ENCODE measurements at regions not wholly inside any gene's neighbourhood (a gene's known extent, or its start where the extent isn't known, plus 50 kb on each side); places are given as distances from the start of the nearest gene placed in this dataset.

- no peak overlapping the region for H3K4me3 ChIP-seq (ENCODE audit: low read depth, low read length)
- no peak for DNase-seq (ENCODE audit: low read depth)
- no peak for TF ChIP-seq CTCF (IDR thresholded peaks at IDR 0.05; ENCODE audit: control insufficient read depth, extremely low read depth, insufficient read depth)
Measured at GRCh38 chr4:27720010-27720766, 859.5 kb downstream of the STIM2 start.

GRCh38 chr4:27721193-27721592 is 860.6 kb downstream of the STIM2 start:
- DNase-seq (ENCODE audit: low read depth): no peak
- no peak for TF ChIP-seq CTCF (IDR thresholded peaks at IDR 0.05; ENCODE audit: control insufficient read depth, extremely low read depth, insufficient read depth)
- no peak overlapping the region for H3K4me3 ChIP-seq (ENCODE audit: low read depth, low read length)

GRCh38 chr4:27728892-27729291 is 868.3 kb downstream of the STIM2 start:
- no peak for TF ChIP-seq CTCF (IDR thresholded peaks at IDR 0.05; ENCODE audit: control insufficient read depth, extremely low read depth, insufficient read depth)
- no peak for DNase-seq (ENCODE audit: low read depth)
- H3K4me3 ChIP-seq (ENCODE audit: low read depth, low read length): no peak overlapping the region

DNA sequence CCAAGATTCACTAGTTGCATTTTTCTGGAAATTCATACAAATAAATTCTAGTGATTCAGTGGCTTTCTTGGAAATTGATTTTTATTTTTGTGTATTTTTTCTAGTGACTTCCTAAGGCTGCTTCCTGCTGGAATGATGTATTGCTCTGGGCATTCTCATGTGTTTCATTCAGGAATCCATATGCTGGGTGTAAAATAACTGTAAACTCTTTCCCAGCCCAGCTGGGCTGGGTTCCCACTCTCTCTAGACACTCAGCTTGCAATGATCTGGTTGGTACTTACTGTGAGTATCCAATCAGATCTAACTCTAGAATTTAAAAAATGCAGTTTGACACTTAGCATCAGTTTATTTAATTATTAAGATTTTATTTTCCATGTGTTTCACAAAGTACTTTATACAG is 882.2 kb downstream of the STIM2 start:
- no peak for DNase-seq (ENCODE audit: low read depth)
- no peak overlapping the region for H3K4me3 ChIP-seq (ENCODE audit: low read depth, low read length)
- no peak for TF ChIP-seq CTCF (IDR thresholded peaks at IDR 0.05; ENCODE audit: control insufficient read depth, extremely low read depth, insufficient read depth)

GRCh38 chr4:27759611-27760575 is 899.3 kb downstream of the STIM2 start:
- no peak for TF ChIP-seq CTCF (IDR thresholded peaks at IDR 0.05; ENCODE audit: control insufficient read depth, extremely low read depth, insufficient read depth)
- H3K4me3 ChIP-seq (ENCODE audit: low read depth, low read length): no peak overlapping the region
- no peak for DNase-seq (ENCODE audit: low read depth)

DNA sequence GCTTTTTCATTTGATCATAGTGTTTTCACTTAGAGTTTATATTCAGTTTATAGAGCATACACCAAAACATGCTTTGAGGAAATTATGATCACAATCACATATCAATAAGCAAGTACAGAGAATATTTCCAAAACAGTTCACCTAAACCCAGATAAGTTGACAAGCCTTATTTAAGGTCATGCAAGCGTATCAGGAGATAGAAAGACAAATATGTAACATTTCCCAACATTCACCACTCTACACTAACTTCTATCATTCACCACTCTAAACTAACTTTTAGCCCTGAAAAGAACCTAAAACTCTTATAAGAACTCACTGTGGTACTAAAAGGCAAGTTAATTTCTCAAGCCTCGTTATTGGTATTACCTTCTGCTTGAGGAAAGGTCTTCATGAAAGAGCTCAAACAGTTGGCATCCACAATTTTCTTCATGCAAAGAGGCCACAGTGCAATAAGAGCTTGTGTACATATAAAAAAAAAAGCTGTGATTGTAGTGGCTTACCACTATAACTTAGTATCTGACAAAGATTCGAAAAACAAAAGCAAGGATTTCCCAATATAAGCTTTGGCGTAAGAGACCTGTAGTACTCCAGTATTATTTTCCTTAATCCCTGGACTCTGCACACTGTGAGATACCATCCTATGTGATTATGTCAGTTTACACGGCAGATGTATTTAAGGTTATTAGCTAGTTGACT is 903.3 kb downstream of the STIM2 start:
- TF ChIP-seq CTCF (IDR thresholded peaks at IDR 0.05; ENCODE audit: control insufficient read depth, extremely low read depth, insufficient read depth): no peak
- no peak overlapping the region for H3K4me3 ChIP-seq (ENCODE audit: low read depth, low read length)
- no peak for DNase-seq (ENCODE audit: low read depth)

Data from LNCaP clone FGC (cell line).